SK-N-SH (cell line): ENCODE measurements at regions not wholly inside any gene's neighbourhood (a gene's known extent, or its start where the extent isn't known, plus 50 kb on each side); places are given as distances from the start of the nearest gene placed in this dataset.

Source experiments
- CTCF ChIA-PET: fragments of 300-600, 350-600 bp; formaldehyde crosslinking; extraction: SDS; loops from one replicate; lab custom pipeline; 2021; lab: Yijun Ruan, JAX
- POLR2A ChIA-PET: fragments of 350-600 bp; sonication (Branson Sonifier 250); formaldehyde crosslinking; extraction: SDS; loops from one replicate; lab custom pipeline; 2020; ENCODE audit warnings: antibody characterized with exemption, inconsistent platforms; lab: Yijun Ruan, JAX
- DNase-seq: peaks from one replicate; pipeline ENCODE4 v3.0.0; 2012
- H2AFZ ChIP-seq: fragments of 200-600 bp; sonication (generic); 2 replicates; pipeline ENCODE4 v1.8.1; 2016; ENCODE audit warnings: antibody characterized with exemption, mild to moderate bottlenecking, low read depth
- H3F3A ChIP-seq: fragments of 200-600 bp; sonication (generic); replicated peaks from 2 replicates; pipeline ENCODE3; 2016; ENCODE audit warnings: antibody characterized with exemption, mild to moderate bottlenecking; ENCODE audit not compliant: insufficient read depth
- H3K27ac ChIP-seq, 2 experiments: fragments of 200-500 bp in 1 of 2; fragments of 200-600 bp in 1 of 2; sonication (Bioruptor generic) in 1 of 2; sonication (generic), shearing (Covaris generic) in 1 of 2; 2 replicates each; pipeline versions ENCODE4 v1.5.1 to v1.6.1; 2014 to 2016; ENCODE audit warnings: low read depth in 2 of 2, inconsistent platforms in 1 of 2, low read length in 1 of 2, mild to moderate bottlenecking in 1 of 2, mixed read lengths in 1 of 2
- H3K27me3 ChIP-seq: fragments of 200-600 bp; sonication (generic), shearing (Covaris generic); 2 replicates; pipeline ENCODE4 v1.6.1; 2016; ENCODE audit warnings: mixed run types; ENCODE audit not compliant: insufficient read depth
- H3K36me3 ChIP-seq, 2 experiments: fragments of 200-500 bp in 1 of 2; fragments of 200-600 bp in 1 of 2; sonication (Bioruptor generic) in 1 of 2; sonication (generic) in 1 of 2; replicated peaks in 1 of 2; 2 replicates each; pipeline versions ENCODE3 to v1.5.1; 2014 to 2016; ENCODE audit warnings: low read length in 1 of 2, mild to moderate bottlenecking in 1 of 2; ENCODE audit not compliant: insufficient read depth in 2 of 2, control insufficient read depth in 1 of 2
- H3K4me1 ChIP-seq, 2 experiments: fragments of 200-500 bp in 1 of 2; fragments of 200-600 bp in 1 of 2; sonication (Bioruptor generic) in 1 of 2; sonication (generic), shearing (Covaris generic) in 1 of 2; 2 replicates each; pipeline versions ENCODE4 v1.5.1 to v1.6.1; 2014 to 2016; ENCODE audit warnings: low read depth in 1 of 2, low read length in 1 of 2, mixed run types in 1 of 2; ENCODE audit not compliant: insufficient read depth in 2 of 2, control insufficient read depth in 1 of 2
- H3K4me2 ChIP-seq: fragments of 200-600 bp; sonication (generic), shearing (Covaris generic); 2 replicates; pipeline ENCODE4 v1.6.1; 2017; ENCODE audit warnings: mixed run types
- H3K4me3 ChIP-seq, 2 experiments: fragments of 200-500 bp in 1 of 2; fragments of 200-600 bp in 1 of 2; sonication (Bioruptor generic) in 1 of 2; sonication (generic), shearing (Covaris generic) in 1 of 2; 2 replicates each; pipeline versions ENCODE4 v1.5.1 to v1.8.1; 2014 to 2016; ENCODE audit warnings: low read depth in 2 of 2, inconsistent platforms in 1 of 2, low read length in 1 of 2, mild to moderate bottlenecking in 1 of 2, mixed read lengths in 1 of 2, moderate library complexity in 1 of 2
- H3K79me2 ChIP-seq: fragments of 200-600 bp; sonication (generic); 2 replicates; pipeline ENCODE4 v1.8.1; 2017; ENCODE audit warnings: mild to moderate bottlenecking; ENCODE audit not compliant: insufficient read depth
- H3K9ac ChIP-seq: fragments of 200-600 bp; sonication (generic); 2 replicates; pipeline ENCODE4 v1.6.1; 2017; ENCODE audit warnings: mixed run types
- H3K9me2 ChIP-seq: fragments of 200-600 bp; sonication (generic); 2 replicates; pipeline ENCODE4 v1.6.1; 2017; ENCODE audit warnings: mixed run types
- H3K9me3 ChIP-seq: fragments of 200-600 bp; sonication (generic); 2 replicates; pipeline ENCODE4 v1.6.1; 2017; ENCODE audit warnings: mixed run types, mild to moderate bottlenecking, moderate library complexity
- H4K20me1 ChIP-seq: fragments of 200-600 bp; sonication (generic); 2 replicates; pipeline ENCODE4 v1.6.1; 2017; ENCODE audit warnings: mild to moderate bottlenecking, mixed run types; ENCODE audit not compliant: insufficient read depth
- CHD2 ChIP-seq: fragments of 150-350 bp; IDR thresholded peaks from 2 replicates; pipeline ENCODE4 v1.6.1; 2018; ENCODE audit warnings: low read length; ENCODE audit not compliant: partially characterized antibody
- EP300 ChIP-seq, 2 experiments: IDR thresholded peaks; 2 replicates each; pipeline versions ENCODE4 v1.4.0 to v1.6.1; 2012; ENCODE audit warnings: borderline replicate concordance in 1 of 2, low read depth in 1 of 2, low read length in 1 of 2
- FOXJ3 ChIP-seq: sonication (generic); formaldehyde crosslinking; IDR thresholded peaks from 2 replicates; pipeline ENCODE4 v1.5.1; 2020; ENCODE audit warnings: mild to moderate bottlenecking, missing genetic modification reagents
- FOXM1 ChIP-seq: IDR thresholded peaks from 2 replicates; pipeline ENCODE4 v1.4.0; 2012; ENCODE audit warnings: low read depth, mild to moderate bottlenecking
- JUND ChIP-seq: IDR thresholded peaks from 2 replicates; pipeline ENCODE4 v1.4.0; 2012
- MEF2A ChIP-seq: IDR thresholded peaks from 2 replicates; pipeline ENCODE4 v1.4.0; 2012; ENCODE audit warnings: low read depth, borderline replicate concordance
- RXRA ChIP-seq: IDR thresholded peaks from 2 replicates; pipeline ENCODE4 v1.4.0; 2012; ENCODE audit warnings: low read depth, mild to moderate bottlenecking, borderline replicate concordance
- SMC3 ChIP-seq: IDR thresholded peaks from 2 replicates; pipeline ENCODE4 v1.6.1; 2012; ENCODE audit warnings: low read depth, low read length, improper control_type of control experiment
- YY1 ChIP-seq: IDR thresholded peaks from 2 replicates; pipeline ENCODE4 v1.4.0; 2012; ENCODE audit warnings: low read depth, mild to moderate bottlenecking
- WGBS: methylation state at CpG from one replicate; pipeline ENCODE4 v1.1.6; 2017; ENCODE audit warnings: low lambda C conversion rate; 5-methylcytosine and 5-hydroxymethylcytosine counted together
- TF ChIP-seq, protein P1 (sequence below): fragments of 150-350 bp; IDR thresholded peaks from 2 replicates; pipeline ENCODE4 v1.6.1; 2016; ENCODE audit warnings: mild to moderate bottlenecking, low read depth, low read length
- TF ChIP-seq, protein P2 (sequence below): IDR thresholded peaks from 2 replicates; pipeline ENCODE4 v1.4.0; 2012; ENCODE audit warnings: low read depth
- TF ChIP-seq, protein P3 (sequence below): IDR thresholded peaks from 2 replicates; pipeline ENCODE4 v1.4.0; 2012; ENCODE audit warnings: low read depth, borderline replicate concordance
- TF ChIP-seq, protein P4 (sequence below): fragments of 150-350 bp; IDR thresholded peaks from 2 replicates; pipeline ENCODE4 v1.6.1; 2017; ENCODE audit warnings: antibody characterized with exemption, low read length, low read depth, borderline replicate concordance

DNA sequence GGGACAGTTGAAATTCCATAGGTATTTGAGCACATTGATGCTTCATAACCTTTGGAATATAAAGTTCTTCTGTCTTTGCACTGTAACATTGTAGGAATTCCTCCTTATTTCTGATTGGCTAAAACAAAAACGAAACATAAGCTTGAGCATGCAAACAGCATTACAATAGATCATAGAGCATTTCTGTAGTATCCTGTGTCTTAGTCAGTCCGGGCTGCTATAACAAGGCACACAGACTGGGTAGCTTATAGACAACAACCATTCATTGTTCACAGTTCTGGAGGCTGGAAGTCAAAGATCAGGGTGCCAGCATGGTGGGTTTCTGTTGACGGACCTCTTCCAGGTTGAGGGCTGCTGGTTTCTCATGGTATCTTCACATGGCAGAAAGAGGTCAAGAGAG, 188.7 kb upstream of the SOX21 start:
- H3K36me3 ChIP-seq = no peaks in the 10 kb centered on the region
- no peak for TF ChIP-seq RXRA
- TF ChIP-seq MEF2A = no peak
- TF ChIP-seq, protein P1, sequence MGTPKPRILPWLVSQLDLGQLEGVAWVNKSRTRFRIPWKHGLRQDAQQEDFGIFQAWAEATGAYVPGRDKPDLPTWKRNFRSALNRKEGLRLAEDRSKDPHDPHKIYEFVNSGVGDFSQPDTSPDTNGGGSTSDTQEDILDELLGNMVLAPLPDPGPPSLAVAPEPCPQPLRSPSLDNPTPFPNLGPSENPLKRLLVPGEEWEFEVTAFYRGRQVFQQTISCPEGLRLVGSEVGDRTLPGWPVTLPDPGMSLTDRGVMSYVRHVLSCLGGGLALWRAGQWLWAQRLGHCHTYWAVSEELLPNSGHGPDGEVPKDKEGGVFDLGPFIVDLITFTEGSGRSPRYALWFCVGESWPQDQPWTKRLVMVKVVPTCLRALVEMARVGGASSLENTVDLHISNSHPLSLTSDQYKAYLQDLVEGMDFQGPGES = no peak
- TF ChIP-seq CHD2 = no peak
- WGBS = 43% methylated on average over 2 of the region's 3 CpGs
- H3K9me2 ChIP-seq = no peaks in the 10 kb centered on the region
- H3K4me1 ChIP-seq = no peaks in the 10 kb centered on the region
- H3K4me3 ChIP-seq = no peak overlapping the region
- H4K20me1 ChIP-seq = no peaks in the 10 kb centered on the region
- H3K27me3 ChIP-seq = no peaks in the 10 kb centered on the region
- no peak overlapping the region for H2AFZ ChIP-seq
- CTCF ChIA-PET = no interaction called here
- H3K4me2 ChIP-seq = no peak overlapping the region
- POLR2A ChIA-PET = no interaction called here
- no peak overlapping the region for H3K9ac ChIP-seq
- H3K79me2 ChIP-seq = no peaks in the 10 kb centered on the region
- no peaks in the 10 kb centered on the region for H3K9me3 ChIP-seq
- H3K27ac ChIP-seq = no peak overlapping the region
- no peaks in the 10 kb centered on the region for H3F3A ChIP-seq
- no peak for DNase-seq

DNA sequence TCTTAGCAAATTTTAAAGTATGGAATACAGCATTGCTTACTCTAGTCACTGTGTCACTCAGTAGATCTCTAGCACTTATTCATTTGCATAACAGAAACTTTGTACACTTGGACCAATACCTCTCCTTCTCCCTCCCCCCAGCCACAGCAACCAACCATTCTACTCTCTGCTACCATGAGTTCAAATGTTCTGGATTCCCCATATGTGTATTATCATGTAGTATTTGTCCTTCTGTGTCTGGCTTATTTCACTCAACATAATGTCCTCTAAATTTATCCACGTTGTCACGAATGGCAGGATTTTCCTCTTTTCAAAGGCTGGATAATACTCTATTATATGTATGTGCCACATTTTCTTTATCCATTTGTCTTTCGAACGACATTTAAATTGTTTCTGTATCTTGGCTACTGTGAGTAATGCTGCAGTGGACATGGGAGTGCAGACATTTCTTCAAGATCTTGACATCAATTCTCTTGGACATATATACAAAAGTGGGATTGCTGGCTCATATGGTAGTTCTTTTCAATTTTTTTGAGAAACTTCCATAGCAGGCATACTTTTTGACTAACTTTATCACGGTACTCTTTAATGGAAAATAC, 184.5 kb upstream of the SOX21 start:
- Histone ChIP-seq H3K36me3 (no peaks in the 10 kb centered on the region), H3K27ac (no peak overlapping the region), H3K9me2 (no peaks in the 10 kb centered on the region), H3K4me1 (no peaks in the 10 kb centered on the region), H2AFZ (no peak overlapping the region), H3K9me3 (no peaks in the 10 kb centered on the region), H3K9ac (no peak overlapping the region), H3K27me3 (no peaks in the 10 kb centered on the region), H3F3A (no peaks in the 10 kb centered on the region)
- DNase-seq = no peak
- WGBS = 65% methylated on average over 5 of the region's 5 CpGs
- CTCF ChIA-PET = interaction anchor here (1.6 kb wide), 1 partner anchor 13 kb away, joined by 3 read pairs; no protein-coding TSS in a partner anchor
- POLR2A ChIA-PET = no interaction called here
- TF ChIP-seq, protein P2, sequence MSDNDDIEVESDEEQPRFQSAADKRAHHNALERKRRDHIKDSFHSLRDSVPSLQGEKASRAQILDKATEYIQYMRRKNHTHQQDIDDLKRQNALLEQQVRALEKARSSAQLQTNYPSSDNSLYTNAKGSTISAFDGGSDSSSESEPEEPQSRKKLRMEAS = no peak
- TF ChIP-seq YY1 = no peak
- TF ChIP-seq SMC3 = no peak
- TF ChIP-seq RXRA = no peak
- TF ChIP-seq, protein P3, sequence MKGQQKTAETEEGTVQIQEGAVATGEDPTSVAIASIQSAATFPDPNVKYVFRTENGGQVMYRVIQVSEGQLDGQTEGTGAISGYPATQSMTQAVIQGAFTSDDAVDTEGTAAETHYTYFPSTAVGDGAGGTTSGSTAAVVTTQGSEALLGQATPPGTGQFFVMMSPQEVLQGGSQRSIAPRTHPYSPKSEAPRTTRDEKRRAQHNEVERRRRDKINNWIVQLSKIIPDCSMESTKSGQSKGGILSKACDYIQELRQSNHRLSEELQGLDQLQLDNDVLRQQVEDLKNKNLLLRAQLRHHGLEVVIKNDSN = no peak
- TF ChIP-seq FOXJ3 = no peak
- TF ChIP-seq, protein P4, sequence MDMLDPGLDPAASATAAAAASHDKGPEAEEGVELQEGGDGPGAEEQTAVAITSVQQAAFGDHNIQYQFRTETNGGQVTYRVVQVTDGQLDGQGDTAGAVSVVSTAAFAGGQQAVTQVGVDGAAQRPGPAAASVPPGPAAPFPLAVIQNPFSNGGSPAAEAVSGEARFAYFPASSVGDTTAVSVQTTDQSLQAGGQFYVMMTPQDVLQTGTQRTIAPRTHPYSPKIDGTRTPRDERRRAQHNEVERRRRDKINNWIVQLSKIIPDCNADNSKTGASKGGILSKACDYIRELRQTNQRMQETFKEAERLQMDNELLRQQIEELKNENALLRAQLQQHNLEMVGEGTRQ = no peak
- no peak for TF ChIP-seq JUND
- no peak for TF ChIP-seq FOXM1
- no peak for TF ChIP-seq EP300 (IDR thresholded peaks at IDR 0.05; ENCODE audit: borderline replicate concordance in 1 of 2, low read depth in 1 of 2, low read length in 1 of 2)
- TF ChIP-seq, all 33 proteins: peak for 0
- Histone ChIP-seq H3K79me2 (no peaks in the 10 kb centered on the region), H3K4me2 (no peak overlapping the region), H3K4me3 (no peak overlapping the region), H4K20me1 (no peaks in the 10 kb centered on the region)
